ENCODE measurements at regions not wholly inside any gene's neighbourhood (a gene's known extent, or its start where the extent isn't known, plus 50 kb on each side); places are given as distances from the start of the nearest gene placed in this dataset.

GRCh38 chr10:3482200-3482993, 302.6 kb downstream of the KLF6 start:
- Histone ChIP-seq H2BK120ac (ENCODE audit: low read depth, low read length) (peak overlapping the region; percentile 75), H3K9me1 (ENCODE audit: insufficient read depth, low read length) (peaks cover 24% of the 10 kb centered on the region), H3K56ac (ENCODE audit: extremely low read depth, insufficient read depth, low read length) (no peak overlapping the region), H2AFZ (replicated peaks; ENCODE audit: low read length, poor library complexity) (peak overlapping the region; percentile 82), H3K4me2 (ENCODE audit: low read depth, low read length) (peak overlapping the region; percentile 76), H2BK5ac (ENCODE audit: low read depth, low read length, poor library complexity, severe bottlenecking) (peak overlapping the region; percentile 37), H3K27me3 (ENCODE audit: control insufficient read depth, insufficient read depth, low read length) (no peaks in the 10 kb centered on the region), H2BK15ac (ENCODE audit: low read depth, low read length) (peak overlapping the region; percentile 48; the same call in 2 of the 3 replicates), H3K4me3 (ENCODE audit: insufficient read depth, low read depth, low read length) (no peak overlapping the region), H3K9ac (ENCODE audit: low read depth, low read length) (no peak overlapping the region), H2BK20ac (ENCODE audit: low read depth, low read length) (peak overlapping the region; percentile 48), H3K79me1 (ENCODE audit: low read depth in 1 of 2, low read length in 2 of 2) (0 out of 4 replicates have a peak, but pooled peaks cover 0 to 3% of the 10 kb centered on the region in 2 experiments), H3K27ac (ENCODE audit: insufficient read depth, low read length) (peak overlapping the region; percentile 20; the same call in 1 of the 2 replicates), H3K23ac (ENCODE audit: low read depth, low read length) (peak overlapping the region; percentile 11; the same call in 1 of the 2 replicates), H3K36me3 (ENCODE audit: control insufficient read depth, insufficient read depth, low read length) (no peaks in the 10 kb centered on the region), H3K4me1 (ENCODE audit: control insufficient read depth, insufficient read depth, low read length) (peaks cover 15% of the 10 kb centered on the region), H2AK9ac (replicated peaks; ENCODE audit: low read depth, low read length, poor library complexity) (peak overlapping the region; percentile 22), H4K8ac (ENCODE audit: low read depth in 2 of 2, low read length in 2 of 2) (peak overlapping the region in 1 of 2 experiments; percentile 7; a peak in 1 of 4 replicates), H3K14ac (replicated peaks; ENCODE audit: low read depth, low read length) (peak overlapping the region; percentile 64), H3K9me3 (ENCODE audit: control insufficient read depth, insufficient read depth, low read length) (no peaks in the 10 kb centered on the region; the same call in 1 of the 2 replicates), H3K18ac (ENCODE audit: low read depth, low read length) (0 out of 2 replicates have a peak overlapping the region, but pooled peaks have one; percentile 1), H2AK5ac (ENCODE audit: low read depth, low read length) (peak overlapping the region; percentile 94), H4K5ac (ENCODE audit: low read depth, low read length) (no peak overlapping the region; the same call in 1 of the 2 replicates), H3K4ac (ENCODE audit: low read depth, low read length) (peak overlapping the region; percentile 57), H4K91ac (ENCODE audit: insufficient read depth, low read depth, low read length) (no peak overlapping the region; the same call in 1 of the 2 replicates), H4K20me1 (ENCODE audit: insufficient read depth, low read length) (no peaks in the 10 kb centered on the region)
- peak; percentile 66 for ATAC-seq (ENCODE audit: low read depth)
- no peak for TF ChIP-seq CHD1 (IDR thresholded peaks at IDR 0.05; ENCODE audit: low read depth, low read length)
- no peak for TF ChIP-seq RFX5 (IDR thresholded peaks at IDR 0.05; ENCODE audit: low read depth, low read length)
- TF ChIP-seq FOS (IDR thresholded peaks at IDR 0.05; ENCODE audit: low read depth, low read length) = peak; percentile 62
- TF ChIP-seq USF2 (IDR thresholded peaks at IDR 0.05; ENCODE audit: low read depth, low read length) = 0 out of 2 replicates have a peak, but pooled peaks have one; percentile 42
- no peak for TF ChIP-seq MAFK (IDR thresholded peaks at IDR 0.05; ENCODE audit: low read depth, low read length)
- no peak for TF ChIP-seq POLR2A (IDR thresholded peaks at IDR 0.05; ENCODE audit: low read depth, low read length)
- TF ChIP-seq SMC3 (IDR thresholded peaks at IDR 0.05; ENCODE audit: low read depth, low read length) = no peak; the same call in 1 of the 2 replicates
- 0 out of 2 replicates have a peak, but pooled peaks have one; percentile 21 for TF ChIP-seq MXI1 (IDR thresholded peaks at IDR 0.05; ENCODE audit: borderline replicate concordance, low read depth, low read length)
- TF ChIP-seq BHLHE40 (IDR thresholded peaks at IDR 0.05; ENCODE audit: low read depth, low read length) = peak; percentile 94
- TF ChIP-seq MAZ (IDR thresholded peaks at IDR 0.05; ENCODE audit: borderline replicate concordance, low read depth, low read length) = no peak
- peak; percentile 88 for TF ChIP-seq CEBPB (IDR thresholded peaks at IDR 0.05; ENCODE audit: low read depth, low read length)
- dilution Hi-C loops (cut with HindIII; ENCODE audit: low sequenced_read_pairs, unreplicated experiment) (no loop called here), in situ Hi-C loops (cut with MboI; ENCODE audit: low sequenced_read_pairs) (no loop called here), intact Hi-C loops (cut with micrococcal nuclease) (no loop called here)
- 5% methylated on average over 10 of the region's 17 CpGs; no CpG with 5 or more reads in 1 of the 2 experiments for WGBS, 2 experiments (ENCODE audit: extremely low coverage in 2 of 2, insufficient read length in 1 of 2)
- ChIA-PET POLR2A (ENCODE audit: unreplicated experiment) (no interaction called here), CTCF (no interaction called here)
- BruUV-seq (replicated peaks) = no TSS peak
- DNase-seq = peak; percentile 95
